Activated T-cell treated with anti-CD3 and anti-CD28 coated beads, Interleukin-2, amount 50 U/mL, for 4 hours (primary cell): ENCODE measurements at regions not wholly inside any gene's neighbourhood (a gene's known extent, or its start where the extent isn't known, plus 50 kb on each side); places are given as distances from the start of the nearest gene placed in this dataset.
A peak's percentile ranks its signal among the peaks of the same experiment; 100 is the strongest.

ENCODE experiments used
- ATAC-seq, 2 donors: fragments of 200-7000 bp; cut with Tn5 transposase; one replicate each; pipeline ENCODE4 v1.10.0; 2021
- DNase-seq: peaks from one replicate; pipeline ENCODE4 v3.0.0-alpha.2; 2020
- H3K27me3 Mint-ChIP-seq: one replicate; pipeline ENCODE4 v1.8.0; 2021; ENCODE audit warnings: low read depth, mixed read lengths
- H3K36me3 Mint-ChIP-seq: one replicate; pipeline ENCODE4 v1.8.0; 2022; ENCODE audit warnings: mixed read lengths; ENCODE audit not compliant: insufficient read depth
- H3K4me1 Mint-ChIP-seq: one replicate; pipeline ENCODE4 v1.8.0; 2021; ENCODE audit warnings: low read depth, mixed read lengths
- H3K4me3 Mint-ChIP-seq: one replicate; pipeline ENCODE4 v1.8.0; 2021; ENCODE audit warnings: mild to moderate bottlenecking, moderate library complexity, mixed read lengths
- H3K9me3 Mint-ChIP-seq: one replicate; pipeline ENCODE4 v1.8.0; 2021; ENCODE audit warnings: mixed read lengths

- Mint-ChIP-seq H3K4me1 (peaks cover 56% of the 10 kb centered on the region), H3K27me3 (no peaks in the 10 kb centered on the region), H3K36me3 (no peaks in the 10 kb centered on the region), H3K9me3 (no peaks in the 10 kb centered on the region), H3K4me3 (no peak overlapping the region)
- ATAC-seq (no peak), DNase-seq (no peak)
Measured at GRCh38 chrX:20437683-20438082, 171.0 kb upstream of the RPS6KA3 start.

DNA sequence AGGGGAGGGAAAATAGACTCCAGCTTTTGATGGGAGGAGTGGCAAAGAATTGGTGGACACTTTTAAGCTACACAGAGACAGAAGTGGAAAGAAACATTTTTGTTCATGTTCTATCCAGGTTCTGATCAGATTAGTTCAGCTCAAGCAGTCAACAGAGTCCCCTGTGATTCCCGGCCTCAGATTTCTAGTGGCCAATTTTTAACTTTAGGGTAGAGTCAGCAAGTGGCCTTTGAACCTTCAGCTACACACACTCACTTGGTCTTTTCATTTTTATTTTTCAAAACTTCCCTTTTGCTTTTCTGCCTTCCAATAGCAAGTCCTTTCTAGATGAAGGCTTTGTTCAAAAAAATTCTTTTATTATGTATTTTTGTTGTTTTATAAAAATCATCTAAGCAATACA is 169.2 kb upstream of the RPS6KA3 start:
- DNase-seq (no peak), ATAC-seq (no peak)
- Mint-ChIP-seq H3K4me3 (no peak overlapping the region), H3K9me3 (no peaks in the 10 kb centered on the region), H3K36me3 (no peaks in the 10 kb centered on the region), H3K4me1 (peaks cover 46% of the 10 kb centered on the region), H3K27me3 (no peaks in the 10 kb centered on the region)

DNA sequence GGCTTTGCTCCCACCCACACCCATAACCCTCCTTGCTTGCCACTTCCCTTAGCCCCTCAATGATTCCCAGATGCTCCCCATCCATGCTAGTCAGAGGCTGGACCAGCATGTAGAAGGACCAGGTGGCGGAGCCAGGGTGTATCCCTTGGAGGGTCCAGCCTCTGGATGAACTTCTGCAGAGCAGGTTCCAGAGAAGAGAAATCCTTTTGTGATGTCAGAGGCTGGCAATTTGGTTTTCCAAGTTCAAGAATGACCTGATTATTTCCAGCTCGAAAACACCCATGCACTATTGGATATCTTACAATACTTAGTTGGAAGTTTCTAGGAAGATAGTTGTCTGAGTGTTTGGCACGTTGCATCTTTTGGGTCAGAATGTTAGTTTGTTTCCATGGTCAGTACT is 168.3 kb upstream of the RPS6KA3 start:
- DNase-seq (no peak), ATAC-seq (no peak)
- Mint-ChIP-seq H3K27me3 (no peaks in the 10 kb centered on the region), H3K36me3 (no peaks in the 10 kb centered on the region), H3K9me3 (no peaks in the 10 kb centered on the region), H3K4me1 (peaks cover 41% of the 10 kb centered on the region), H3K4me3 (no peak overlapping the region)

- no peak for ATAC-seq
Measured at GRCh38 chrX:20433388-20433775, 166.7 kb upstream of the RPS6KA3 start.

GRCh38 chrX:20432746-20433387 is 166.2 kb upstream of the RPS6KA3 start:
- H3K4me3 Mint-ChIP-seq = no peak overlapping the region
- H3K36me3 Mint-ChIP-seq = no peaks in the 10 kb centered on the region
- H3K9me3 Mint-ChIP-seq = no peaks in the 10 kb centered on the region
- no peak for DNase-seq
- H3K27me3 Mint-ChIP-seq = no peaks in the 10 kb centered on the region
- ATAC-seq = no peak
- H3K4me1 Mint-ChIP-seq = peaks cover 32% of the 10 kb centered on the region

More at GRCh38 chrX:20433388-20433775, 166.7 kb upstream of the RPS6KA3 start:
- no peak for DNase-seq
- Mint-ChIP-seq H3K9me3 (no peaks in the 10 kb centered on the region), H3K4me1 (peaks cover 37% of the 10 kb centered on the region), H3K27me3 (no peaks in the 10 kb centered on the region), H3K36me3 (no peaks in the 10 kb centered on the region), H3K4me3 (no peak overlapping the region)

DNA sequence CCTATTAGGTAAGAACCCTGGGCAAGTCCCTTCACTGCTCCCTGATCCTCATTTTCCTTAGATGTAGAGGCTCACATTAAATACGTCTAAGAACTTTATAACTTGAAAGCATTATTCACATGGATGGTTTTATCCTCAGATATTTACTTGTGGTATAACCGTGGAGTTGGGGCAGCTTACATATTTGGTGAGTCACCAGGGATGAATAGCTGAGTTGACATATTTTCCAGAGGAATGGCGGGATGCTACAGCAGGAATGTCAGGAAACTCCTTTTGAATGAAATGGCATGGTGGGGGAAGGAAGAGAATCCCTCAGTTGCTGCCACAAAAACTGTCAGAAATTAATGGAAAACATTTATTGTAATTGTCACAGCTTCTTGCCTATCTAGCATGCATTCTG is 165.3 kb upstream of the RPS6KA3 start:
- DNase-seq = no peak
- ATAC-seq = no peak
- Mint-ChIP-seq H3K27me3 (no peaks in the 10 kb centered on the region), H3K4me1 (peaks cover 27% of the 10 kb centered on the region), H3K9me3 (no peaks in the 10 kb centered on the region), H3K36me3 (no peaks in the 10 kb centered on the region), H3K4me3 (no peak overlapping the region)

DNA sequence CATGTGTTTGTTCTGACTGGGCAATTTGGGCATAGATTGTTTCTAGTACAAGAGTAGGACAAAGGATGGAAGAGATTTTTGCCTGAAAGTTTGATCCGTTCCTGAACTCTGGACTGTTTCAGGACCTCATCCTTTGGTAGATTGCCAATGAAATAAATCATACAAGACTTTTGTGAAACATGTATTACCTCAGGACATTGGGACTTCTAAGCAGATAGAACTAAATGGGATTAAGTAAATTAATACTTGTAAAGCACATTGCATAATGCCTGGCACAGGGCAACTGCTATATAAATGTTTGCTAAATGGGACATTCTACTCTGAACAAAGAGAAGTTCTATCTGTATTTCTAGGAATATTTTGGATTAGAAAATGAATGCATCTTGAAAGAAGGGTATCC is 164.8 kb upstream of the RPS6KA3 start:
- DNase-seq (no peak), ATAC-seq (no peak)
- Mint-ChIP-seq H3K9me3 (no peaks in the 10 kb centered on the region), H3K27me3 (no peaks in the 10 kb centered on the region), H3K4me1 (peaks cover 27% of the 10 kb centered on the region), H3K4me3 (no peak overlapping the region), H3K36me3 (no peaks in the 10 kb centered on the region)

- no peaks in the 10 kb centered on the region for H3K9me3 Mint-ChIP-seq
- H3K27me3 Mint-ChIP-seq = no peaks in the 10 kb centered on the region
- ATAC-seq (no peak), DNase-seq (no peak)
- no peak overlapping the region for H3K4me3 Mint-ChIP-seq
- peaks cover 6% of the 10 kb centered on the region for H3K4me1 Mint-ChIP-seq
- no peaks in the 10 kb centered on the region for H3K36me3 Mint-ChIP-seq
Measured at GRCh38 chrX:20427173-20427770, 160.6 kb upstream of the RPS6KA3 start.

DNA sequence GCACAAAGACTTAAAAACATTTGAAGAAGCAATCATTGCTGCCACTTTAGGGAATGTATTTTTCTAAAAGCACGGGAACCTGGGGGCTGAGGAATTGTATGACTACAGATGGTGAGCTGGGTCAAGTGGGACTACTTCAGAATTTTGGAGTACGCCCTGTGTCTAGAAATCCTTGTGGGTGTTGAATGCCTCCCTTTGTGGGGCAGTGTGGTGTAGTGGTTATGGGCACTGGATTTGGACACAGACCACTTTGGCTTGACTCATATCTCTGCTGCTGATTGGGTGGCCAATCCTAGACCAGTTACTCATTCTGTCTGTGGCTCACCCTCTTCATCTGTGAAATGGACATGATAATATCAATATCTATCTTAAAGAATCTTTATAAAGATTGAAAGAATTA is 155.0 kb upstream of the RPS6KA3 start:
- ATAC-seq = no peak
- no peaks in the 10 kb centered on the region for H3K36me3 Mint-ChIP-seq
- H3K4me3 Mint-ChIP-seq = no peak overlapping the region

GRCh38 chrX:20421275-20421674 is 154.6 kb upstream of the RPS6KA3 start:
- no peak for ATAC-seq
- H3K9me3 Mint-ChIP-seq = no peaks in the 10 kb centered on the region
- peaks cover 24% of the 10 kb centered on the region for H3K4me1 Mint-ChIP-seq
- no peak for DNase-seq
- no peaks in the 10 kb centered on the region for H3K27me3 Mint-ChIP-seq
- no peaks in the 10 kb centered on the region for H3K36me3 Mint-ChIP-seq
- H3K4me3 Mint-ChIP-seq = no peak overlapping the region

More for the DNA sequence above, 155.0 kb upstream of the RPS6KA3 start:
- DNase-seq = no peak
- H3K9me3 Mint-ChIP-seq = no peaks in the 10 kb centered on the region
- H3K4me1 Mint-ChIP-seq = peaks cover 24% of the 10 kb centered on the region
- no peaks in the 10 kb centered on the region for H3K27me3 Mint-ChIP-seq

DNA sequence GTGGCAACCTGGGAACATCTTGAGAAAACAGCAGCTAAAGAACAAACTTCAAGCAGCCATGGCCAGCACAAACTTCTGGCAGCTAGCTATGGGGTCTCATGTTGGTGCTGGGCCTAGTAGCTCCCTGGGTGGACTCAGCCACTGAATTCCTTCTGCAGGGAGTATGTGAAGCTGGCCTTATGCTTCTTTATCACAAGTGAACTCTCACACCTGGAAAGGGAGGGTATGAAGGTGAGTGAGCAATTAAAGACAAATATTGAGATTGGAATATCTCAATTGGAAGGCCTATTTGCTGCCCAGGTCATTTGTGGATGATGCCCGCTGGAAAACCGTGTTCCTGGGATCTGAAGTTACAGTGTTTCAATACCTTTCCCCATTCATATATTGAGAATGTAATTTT is 153.3 kb upstream of the RPS6KA3 start:
- DNase-seq (no peak), ATAC-seq (no peak)
- Mint-ChIP-seq H3K27me3 (no peaks in the 10 kb centered on the region), H3K4me3 (no peak overlapping the region), H3K4me1 (peaks cover 24% of the 10 kb centered on the region), H3K9me3 (no peaks in the 10 kb centered on the region), H3K36me3 (no peaks in the 10 kb centered on the region)

DNA sequence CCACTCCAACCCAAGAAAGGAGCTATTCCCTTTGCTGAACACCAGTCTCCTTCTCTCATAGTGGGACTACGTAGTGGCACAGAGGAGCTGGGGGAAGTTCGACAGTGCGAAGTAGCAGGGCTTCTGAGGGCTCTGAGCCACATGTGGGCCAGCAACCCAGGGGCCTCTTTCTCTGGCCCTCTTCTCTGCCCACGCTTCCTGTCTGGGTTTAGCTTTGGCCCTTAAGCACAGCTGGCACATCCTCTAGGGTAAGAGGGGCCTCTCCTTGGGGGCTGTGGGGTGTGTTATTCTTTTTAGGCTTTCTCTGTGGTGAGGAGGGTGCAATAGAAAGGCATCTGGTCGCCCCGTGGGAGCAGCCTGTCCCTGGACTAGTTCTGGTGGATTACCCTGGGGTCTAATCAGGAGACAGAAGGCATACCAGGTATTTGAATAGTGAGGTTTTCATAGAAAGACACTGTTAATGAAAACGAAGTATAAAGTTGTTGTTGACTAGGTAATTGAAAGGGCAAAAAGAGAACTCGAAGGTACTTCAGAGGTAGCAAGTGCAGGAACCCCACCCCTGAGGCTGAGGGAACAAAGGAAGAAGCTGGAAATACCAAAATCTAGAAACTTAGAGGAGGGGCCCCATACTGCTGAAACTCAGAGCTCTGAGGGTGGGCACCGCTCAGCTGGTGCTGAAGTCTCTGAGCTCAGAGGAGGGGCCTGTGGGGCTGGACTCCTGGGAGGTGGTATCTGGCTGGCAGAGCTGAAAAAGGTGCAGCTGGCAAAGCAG is 151.9 kb upstream of the RPS6KA3 start:
- peak; percentile 34 to 39 for ATAC-seq
- no peaks in the 10 kb centered on the region for H3K9me3 Mint-ChIP-seq
- no peak overlapping the region for H3K4me3 Mint-ChIP-seq
- H3K36me3 Mint-ChIP-seq = no peaks in the 10 kb centered on the region
- peaks cover 37% of the 10 kb centered on the region for H3K4me1 Mint-ChIP-seq
- H3K27me3 Mint-ChIP-seq = no peaks in the 10 kb centered on the region
- DNase-seq = no peak

DNA sequence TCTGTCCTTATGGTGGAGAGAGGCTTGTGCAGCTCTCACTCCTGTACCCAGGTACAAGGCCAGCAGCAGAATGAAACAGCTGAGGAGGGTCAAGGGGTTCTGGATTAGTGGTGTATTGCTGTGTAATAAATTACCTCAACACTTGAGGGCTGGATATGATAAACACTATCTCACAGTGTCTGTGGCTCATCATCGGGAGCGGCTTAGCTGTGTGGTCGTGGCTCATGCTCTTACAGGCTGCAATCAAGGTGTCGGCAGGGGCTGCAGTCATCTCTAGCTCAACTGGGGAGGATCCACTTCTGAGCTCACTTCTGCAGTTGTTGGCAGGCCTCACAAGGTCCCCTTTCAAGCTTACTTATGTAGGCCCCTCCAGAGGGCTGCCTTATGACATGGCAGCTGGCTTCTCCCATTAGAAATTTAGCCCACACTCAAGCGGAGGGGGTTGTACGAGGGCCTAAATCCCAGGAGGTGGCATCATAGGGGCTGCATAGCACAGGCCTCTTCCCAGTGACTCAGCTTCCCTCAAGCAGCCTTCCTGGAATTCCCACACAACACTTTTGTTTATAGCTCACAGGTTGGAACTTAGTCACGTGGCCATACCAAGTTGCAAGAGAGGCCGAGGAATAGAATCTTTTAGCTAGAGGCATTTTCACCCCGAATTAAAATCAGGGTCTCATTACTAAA is 148.2 kb upstream of the RPS6KA3 start:
- ATAC-seq = peak; percentile 55 to 64
- Mint-ChIP-seq H3K27me3 (no peaks in the 10 kb centered on the region), H3K4me1 (peaks cover 45% of the 10 kb centered on the region), H3K36me3 (no peaks in the 10 kb centered on the region), H3K9me3 (no peaks in the 10 kb centered on the region), H3K4me3 (no peak overlapping the region)
- DNase-seq = no peak

DNA sequence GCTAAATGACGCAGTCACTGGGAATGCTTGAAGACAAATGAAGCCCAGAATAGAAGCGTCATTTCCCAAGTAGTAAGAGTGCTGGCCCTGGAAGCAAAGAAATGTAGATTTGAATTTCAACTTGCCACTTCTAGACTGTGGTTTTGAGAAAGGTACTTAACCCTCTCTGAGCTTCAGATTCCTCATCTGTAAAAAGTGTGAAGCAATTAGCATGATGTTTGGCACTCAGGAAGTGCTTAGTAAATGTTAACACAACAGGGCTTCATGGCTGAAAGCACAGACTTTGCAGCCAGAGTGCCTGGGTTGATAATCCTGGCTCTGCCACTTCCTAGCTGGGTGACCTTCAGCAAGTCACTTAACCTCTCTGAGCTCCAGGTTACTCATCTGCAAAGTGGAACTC is 147.4 kb upstream of the RPS6KA3 start:
- H3K36me3 Mint-ChIP-seq = no peaks in the 10 kb centered on the region
- no peaks in the 10 kb centered on the region for H3K9me3 Mint-ChIP-seq
- H3K27me3 Mint-ChIP-seq = no peaks in the 10 kb centered on the region
- peaks cover 44% of the 10 kb centered on the region for H3K4me1 Mint-ChIP-seq
- ATAC-seq (peak; percentile 23 to 29), DNase-seq (no peak)
- no peak overlapping the region for H3K4me3 Mint-ChIP-seq
